ENCODE measurements at regions not wholly inside any gene's neighbourhood (a gene's known extent, or its start where the extent isn't known, plus 50 kb on each side); places are given as distances from the start of the nearest gene placed in this dataset.

GRCh38 chr12:19846574-19846973, 407.3 kb downstream of the AEBP2 start:
- TF ChIP-seq CTCF (conservative IDR thresholded peaks at IDR 0.05; ENCODE audit: low read depth, low read length) = no peak
- no peak for TF ChIP-seq POLR2A (IDR thresholded peaks at IDR 0.05; ENCODE audit: low read depth, low read length)
- TF ChIP-seq SMC3 (IDR thresholded peaks at IDR 0.05; ENCODE audit: low read depth, low read length) = no peak
- no peak for TF ChIP-seq ELK1 (IDR thresholded peaks at IDR 0.05; ENCODE audit: borderline replicate concordance, low read depth, low read length)
- TF ChIP-seq MAFK (IDR thresholded peaks at IDR 0.05; ENCODE audit: low read depth, low read length) = no peak
- TF ChIP-seq RFX5 (IDR thresholded peaks at IDR 0.05; ENCODE audit: low read depth, low read length) = no peak
- no peak for TF ChIP-seq MXI1 (IDR thresholded peaks at IDR 0.05; ENCODE audit: borderline replicate concordance, low read depth, low read length)
- peak; percentile 91 for TF ChIP-seq CEBPB (IDR thresholded peaks at IDR 0.05; ENCODE audit: low read depth, low read length)
- no peak for TF ChIP-seq BHLHE40 (IDR thresholded peaks at IDR 0.05; ENCODE audit: low read depth, low read length)
- TF ChIP-seq RAD21 (IDR thresholded peaks at IDR 0.05; ENCODE audit: low read length) = no peak
- no peak for TF ChIP-seq MAZ (IDR thresholded peaks at IDR 0.05; ENCODE audit: borderline replicate concordance, low read depth, low read length)
- no peak for TF ChIP-seq FOS (IDR thresholded peaks at IDR 0.05; ENCODE audit: low read depth, low read length)
- no peak for TF ChIP-seq NFE2L2 (IDR thresholded peaks at IDR 0.05; ENCODE audit: low read depth, low read length)
